ENCODE measurements at regions not wholly inside any gene's neighbourhood (a gene's known extent, or its start where the extent isn't known, plus 50 kb on each side); places are given as distances from the start of the nearest gene placed in this dataset.

DNA sequence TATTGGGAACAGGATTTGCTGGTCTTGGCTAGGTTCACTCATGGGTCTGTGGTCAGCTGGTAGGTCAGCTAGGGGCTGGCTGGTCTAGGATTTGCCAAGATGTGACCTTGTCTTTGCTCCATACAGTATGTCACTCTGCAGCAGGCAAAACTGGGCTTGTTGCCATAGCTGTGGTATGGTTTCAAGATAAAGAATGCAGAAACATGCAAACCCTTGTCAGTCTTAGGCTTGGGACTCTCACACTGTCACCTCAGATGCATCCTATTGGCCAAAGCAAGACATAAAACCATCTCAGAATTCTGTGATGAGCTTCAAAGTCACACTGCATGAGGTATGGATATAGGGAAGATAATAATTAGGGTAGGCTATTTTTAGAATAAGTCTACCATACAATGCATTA, 66.6 kb upstream of the TBC1D5 start:
- no peaks in the 10 kb centered on the region for H3K27me3 ChIP-seq (ENCODE audit: low read depth)
- peaks cover 13% of the 10 kb centered on the region for H3K4me1 ChIP-seq
- H3K27ac ChIP-seq (replicated peaks), result no peak overlapping the region
- no peak for TF ChIP-seq CTCF (IDR thresholded peaks at IDR 0.05; ENCODE audit: borderline replicate concordance)
- intact Hi-C loops (cut with micrococcal nuclease), result no loop called here
- no peaks in the 10 kb centered on the region for H3K36me3 ChIP-seq
- DNase-seq, result no peak
- no peaks in the 10 kb centered on the region for H3K9me3 ChIP-seq (replicated peaks)
- H3K4me3 ChIP-seq, result no peak overlapping the region

DNA sequence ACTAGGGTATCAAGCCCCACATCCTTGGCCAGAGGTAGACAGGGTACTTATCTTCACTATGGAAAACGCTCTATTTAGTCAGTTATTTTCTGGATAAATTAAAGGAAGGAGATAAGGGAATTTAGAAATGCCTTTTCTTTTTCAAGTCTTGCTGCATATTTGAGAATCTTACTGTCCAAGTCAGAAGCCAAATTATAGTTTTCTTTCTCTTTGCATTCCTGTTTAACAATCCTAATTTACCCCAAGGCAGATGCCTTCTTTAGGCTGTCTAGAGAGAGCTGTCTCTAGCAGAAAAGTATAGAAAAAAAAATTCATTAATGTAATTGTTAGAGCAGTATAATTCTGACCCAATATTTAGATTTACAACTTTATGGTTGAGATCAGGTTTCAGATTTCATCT, 64.4 kb upstream of the TBC1D5 start:
- Histone ChIP-seq H3K36me3 (no peaks in the 10 kb centered on the region), H3K4me1 (peaks cover 13% of the 10 kb centered on the region), H3K9me3 (replicated peaks) (no peaks in the 10 kb centered on the region), H3K27ac (replicated peaks) (no peak overlapping the region), H3K4me3 (no peak overlapping the region), H3K27me3 (ENCODE audit: low read depth) (no peaks in the 10 kb centered on the region)
- DNase-seq, result no peak
- no peak for TF ChIP-seq CTCF (IDR thresholded peaks at IDR 0.05; ENCODE audit: borderline replicate concordance)
- intact Hi-C loops (cut with micrococcal nuclease), result no loop called here

- Histone ChIP-seq H3K27ac (replicated peaks) (no peak overlapping the region), H3K9me3 (replicated peaks) (no peaks in the 10 kb centered on the region), H3K36me3 (no peaks in the 10 kb centered on the region), H3K4me3 (no peak overlapping the region), H3K27me3 (ENCODE audit: low read depth) (no peaks in the 10 kb centered on the region), H3K4me1 (peaks cover 13% of the 10 kb centered on the region)
- intact Hi-C loops (cut with micrococcal nuclease), result no loop called here
- DNase-seq, result no peak
- TF ChIP-seq CTCF (IDR thresholded peaks at IDR 0.05; ENCODE audit: borderline replicate concordance), result no peak
Measured at GRCh38 chr3:17806201-17806600, 63.8 kb upstream of the TBC1D5 start.

DNA sequence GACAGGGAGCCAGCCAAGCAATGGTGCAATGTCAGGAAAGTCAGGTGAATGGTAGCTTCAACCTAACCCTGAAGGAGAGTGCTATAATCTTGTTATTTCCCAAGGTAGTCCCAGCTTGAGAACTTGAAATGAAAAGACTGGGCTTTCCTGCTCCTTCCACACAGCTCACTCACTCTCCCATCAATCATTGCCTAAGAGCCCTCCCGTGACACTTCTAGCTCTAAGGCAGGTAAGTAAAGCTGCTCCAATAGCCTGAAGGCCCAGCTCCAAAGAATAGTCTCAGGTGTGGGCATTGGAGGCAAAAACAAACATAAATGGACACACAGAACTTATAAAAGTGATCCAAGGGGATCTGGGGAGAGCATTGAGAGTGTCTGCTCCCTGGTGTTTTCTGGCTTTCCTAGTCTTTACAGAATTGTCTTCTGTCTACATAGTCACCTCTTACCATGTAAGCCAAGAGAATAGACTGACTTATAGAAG, 63.1 kb upstream of the TBC1D5 start:
- no peak for DNase-seq
- Histone ChIP-seq H3K4me1 (peaks cover 13% of the 10 kb centered on the region), H3K27me3 (ENCODE audit: low read depth) (no peaks in the 10 kb centered on the region), H3K27ac (replicated peaks) (no peak overlapping the region), H3K36me3 (no peaks in the 10 kb centered on the region), H3K4me3 (no peak overlapping the region), H3K9me3 (replicated peaks) (no peaks in the 10 kb centered on the region)
- no peak for TF ChIP-seq CTCF (IDR thresholded peaks at IDR 0.05; ENCODE audit: borderline replicate concordance)
- intact Hi-C loops (cut with micrococcal nuclease), result no loop called here

DNA sequence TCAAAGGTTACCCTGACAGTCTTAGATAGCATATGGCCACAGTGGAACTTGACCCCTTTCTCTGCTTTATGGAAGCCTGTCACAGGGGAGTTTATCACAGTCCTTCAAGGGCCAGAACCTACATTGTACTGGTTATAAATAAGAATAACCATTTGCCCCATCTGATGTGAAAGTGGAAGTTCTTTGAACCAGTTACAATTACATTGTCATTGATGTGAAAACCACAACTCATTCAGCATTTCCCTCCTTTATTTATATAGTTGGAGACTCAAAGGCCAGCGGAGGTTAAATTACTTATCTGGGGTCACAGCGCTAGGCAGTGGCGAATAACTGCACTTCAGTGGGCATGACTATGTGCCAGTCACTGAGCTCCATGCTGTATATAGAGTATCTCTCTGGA, 60.5 kb upstream of the TBC1D5 start:
- H3K27ac ChIP-seq (replicated peaks), result no peak overlapping the region
- H3K4me3 ChIP-seq, result no peak overlapping the region
- no peaks in the 10 kb centered on the region for H3K9me3 ChIP-seq (replicated peaks)
- no peak for TF ChIP-seq CTCF (IDR thresholded peaks at IDR 0.05; ENCODE audit: borderline replicate concordance)
- no peak for DNase-seq
- intact Hi-C loops (cut with micrococcal nuclease), result no loop called here
- no peaks in the 10 kb centered on the region for H3K4me1 ChIP-seq
- H3K36me3 ChIP-seq, result no peaks in the 10 kb centered on the region
- H3K27me3 ChIP-seq (ENCODE audit: low read depth), result no peaks in the 10 kb centered on the region

DNA sequence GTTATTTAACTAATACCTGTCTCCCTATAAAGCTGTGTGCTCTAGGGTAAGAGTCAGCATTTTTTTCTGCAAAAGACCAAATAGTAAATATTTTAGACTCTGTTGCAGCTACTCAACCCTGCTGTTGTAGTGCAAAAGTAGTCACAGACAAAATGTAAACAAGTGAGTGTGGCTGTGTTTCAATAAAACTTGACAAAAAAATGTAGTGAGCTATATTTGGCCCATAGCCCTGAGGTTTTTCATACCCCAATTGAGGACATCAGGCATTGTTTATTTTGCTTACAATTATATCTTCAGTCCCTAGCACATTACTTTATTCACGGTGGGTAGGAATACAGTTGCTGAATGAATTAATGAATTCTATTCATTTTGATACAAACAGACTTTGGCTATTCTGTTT, 58.7 kb upstream of the TBC1D5 start:
- no peak for TF ChIP-seq CTCF (IDR thresholded peaks at IDR 0.05; ENCODE audit: borderline replicate concordance)
- intact Hi-C loops (cut with micrococcal nuclease), result no loop called here
- Histone ChIP-seq H3K27ac (replicated peaks) (no peak overlapping the region), H3K4me1 (no peaks in the 10 kb centered on the region), H3K4me3 (no peak overlapping the region), H3K27me3 (ENCODE audit: low read depth) (no peaks in the 10 kb centered on the region), H3K9me3 (replicated peaks) (no peaks in the 10 kb centered on the region), H3K36me3 (no peaks in the 10 kb centered on the region)
- DNase-seq, result no peak
